HG02840 (cell line): ENCODE measurements at regions not wholly inside any gene's neighbourhood (a gene's known extent, or its start where the extent isn't known, plus 50 kb on each side); places are given as distances from the start of the nearest gene placed in this dataset.

Experiments used
- ATAC-seq: cut with Tn5 transposase; IDR thresholded peaks from one replicate; pipeline ENCODE4 v1.9.1; 2021; ENCODE audit warnings: mild to moderate bottlenecking, moderate library complexity, moderate number of reproducible peaks; ENCODE audit not compliant: unreplicated experiment, low FRiP score

GRCh38 chr6:14246876-14247275, 129.3 kb downstream of the CD83 start:
- no peak for ATAC-seq

GRCh38 chr6:14250573-14250972, 133.0 kb downstream of the CD83 start:
- ATAC-seq = no peak

GRCh38 chr6:14252271-14252850, 134.8 kb downstream of the CD83 start:
- ATAC-seq = no peak

- ATAC-seq = peak; percentile 70
Measured at GRCh38 chr6:14254505-14254904, 136.9 kb downstream of the CD83 start.

- ATAC-seq = no peak
Measured at GRCh38 chr6:14255916-14256315, 138.3 kb downstream of the CD83 start.

- ATAC-seq = no peak
Measured at GRCh38 chr6:14258117-14258516, 140.5 kb downstream of the CD83 start.

- no peak for ATAC-seq
Measured at GRCh38 chr6:14258695-14259593, 141.4 kb downstream of the CD83 start.

GRCh38 chr6:14259594-14260152, 142.1 kb downstream of the CD83 start:
- no peak for ATAC-seq

GRCh38 chr6:14260839-14261238, 143.3 kb downstream of the CD83 start:
- no peak for ATAC-seq

- no peak for ATAC-seq
Measured at GRCh38 chr6:14263881-14264424, 146.4 kb downstream of the CD83 start.

- no peak for ATAC-seq
Measured at GRCh38 chr6:14265049-14266021, 147.8 kb downstream of the CD83 start.

- no peak for ATAC-seq
Measured at GRCh38 chr6:14266266-14266665, 148.7 kb downstream of the CD83 start.

- no peak for ATAC-seq
Measured at GRCh38 chr6:14267885-14268660, 150.5 kb downstream of the CD83 start.

GRCh38 chr6:14269436-14269835, 151.9 kb downstream of the CD83 start:
- no peak for ATAC-seq

GRCh38 chr6:14270142-14270893, 152.7 kb downstream of the CD83 start:
- no peak for ATAC-seq

- ATAC-seq = no peak
Measured at GRCh38 chr6:14270925-14271788, 153.6 kb downstream of the CD83 start.

GRCh38 chr6:14271789-14272736, 154.5 kb downstream of the CD83 start:
- ATAC-seq = no peak
